ENCODE measurements at regions not wholly inside any gene's neighbourhood (a gene's known extent, or its start where the extent isn't known, plus 50 kb on each side); places are given as distances from the start of the nearest gene placed in this dataset.

- no peaks in the 10 kb centered on the region for H3K9me3 ChIP-seq
- 71% methylated on average over 1 of the region's 2 CpGs; no CpG with 5 or more reads in 1 of the 2 donors for WGBS, 2 donors
- no peak for TF ChIP-seq CTCF (IDR thresholded peaks at IDR 0.05)
- TF ChIP-seq POLR2A (IDR thresholded peaks at IDR 0.05), result no peak
- no peak for TF ChIP-seq EP300 (IDR thresholded peaks at IDR 0.05)
- H3K4me1 ChIP-seq, result no peaks in the 10 kb centered on the region
- DNase-seq (ENCODE audit: low spot score in 2 of 2), result no peak
- H3K27me3 ChIP-seq, result no peaks in the 10 kb centered on the region
- no peaks in the 10 kb centered on the region for H3K36me3 ChIP-seq
- H3K4me3 ChIP-seq, result no peak overlapping the region
- H3K27ac ChIP-seq, result no peak overlapping the region
Measured at GRCh38 chrY:8572916-8573315, 764.3 kb upstream of the TSPY4 start.

DNA sequence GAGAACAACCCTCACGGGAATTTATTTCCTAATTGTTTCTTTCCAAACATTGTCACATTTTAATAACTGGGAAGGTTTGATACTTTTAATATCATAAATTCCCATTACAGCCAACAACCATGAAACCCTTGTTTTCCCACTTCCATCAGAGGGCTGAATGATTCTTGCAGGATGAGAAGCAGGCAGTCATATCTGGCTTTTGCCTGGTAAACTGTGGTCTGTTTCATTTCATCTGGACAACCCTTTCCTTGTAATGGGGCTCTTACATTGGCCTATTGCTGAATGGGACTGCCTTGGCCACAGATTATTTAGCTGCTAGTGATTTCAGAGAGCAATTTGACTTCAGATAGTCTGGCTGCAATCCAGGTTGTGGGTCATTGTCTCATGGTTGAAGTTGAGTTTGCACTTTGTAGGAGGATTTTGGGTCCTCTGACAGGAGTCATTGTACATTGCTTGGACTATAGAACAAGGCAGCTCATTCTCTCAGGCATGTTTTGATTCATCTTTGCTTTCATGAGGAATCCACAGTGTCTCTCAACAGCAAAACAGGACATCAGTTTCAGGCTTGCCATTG lies 754.9 kb upstream of the TSPY4 start:
- 82% methylated on average over 1 of the region's 1 CpG; no CpG with 5 or more reads in 1 of the 2 donors for WGBS, 2 donors
- no peak for DNase-seq (ENCODE audit: low spot score in 2 of 2)
- H3K36me3 ChIP-seq, result no peaks in the 10 kb centered on the region
- no peak for TF ChIP-seq EP300 (IDR thresholded peaks at IDR 0.05)
- TF ChIP-seq CTCF (IDR thresholded peaks at IDR 0.05), result no peak
- TF ChIP-seq POLR2A (IDR thresholded peaks at IDR 0.05), result no peak
- no peak overlapping the region for H3K27ac ChIP-seq
- H3K4me3 ChIP-seq, result no peak overlapping the region
- no peaks in the 10 kb centered on the region for H3K27me3 ChIP-seq
- H3K4me1 ChIP-seq, result no peaks in the 10 kb centered on the region
- no peaks in the 10 kb centered on the region for H3K9me3 ChIP-seq

GRCh38 chrY:8583191-8583590 lies 754.1 kb upstream of the TSPY4 start:
- no peaks in the 10 kb centered on the region for H3K9me3 ChIP-seq
- 62% methylated on average over 2 of the region's 4 CpGs; no CpG with 5 or more reads in 1 of the 2 donors for WGBS, 2 donors
- H3K36me3 ChIP-seq, result no peaks in the 10 kb centered on the region
- TF ChIP-seq POLR2A (IDR thresholded peaks at IDR 0.05) (no peak), EP300 (IDR thresholded peaks at IDR 0.05) (no peak), CTCF (IDR thresholded peaks at IDR 0.05) (no peak)
- no peak overlapping the region for H3K27ac ChIP-seq
- no peak for DNase-seq (ENCODE audit: low spot score in 2 of 2)
- no peaks in the 10 kb centered on the region for H3K27me3 ChIP-seq
- no peak overlapping the region for H3K4me3 ChIP-seq
- no peaks in the 10 kb centered on the region for H3K4me1 ChIP-seq

DNA sequence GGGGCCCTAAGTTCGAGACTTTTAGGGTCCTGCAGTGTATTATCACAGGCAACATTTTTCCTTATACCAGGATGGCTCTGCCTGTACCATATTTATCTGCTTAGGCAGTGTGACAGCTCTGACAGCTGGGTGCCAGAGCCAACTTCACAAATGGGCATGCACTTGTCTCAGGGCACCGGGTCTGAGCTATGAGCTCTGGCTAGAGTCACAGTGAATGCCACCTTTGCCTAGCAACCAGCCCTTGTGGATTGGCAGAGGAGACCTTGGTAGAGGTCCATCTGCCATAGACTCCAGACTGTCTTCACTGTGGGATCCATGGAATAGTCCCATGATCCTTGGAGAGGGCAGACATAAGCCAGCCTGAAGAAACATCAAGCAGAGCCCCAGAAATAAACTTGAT lies 746.6 kb upstream of the TSPY4 start:
- Histone ChIP-seq H3K9me3 (no peaks in the 10 kb centered on the region), H3K27ac (no peak overlapping the region), H3K36me3 (no peaks in the 10 kb centered on the region), H3K27me3 (no peaks in the 10 kb centered on the region), H3K4me3 (no peak overlapping the region), H3K4me1 (peaks cover 0 to 6% (median 0%) of the 10 kb centered on the region in 4 donors)
- DNase-seq (ENCODE audit: low spot score in 2 of 2), result no peak
- TF ChIP-seq CTCF (IDR thresholded peaks at IDR 0.05) (no peak), EP300 (IDR thresholded peaks at IDR 0.05) (no peak), POLR2A (IDR thresholded peaks at IDR 0.05) (no peak)
- 37% methylated on average over 2 of the region's 2 CpGs; no CpG with 5 or more reads in 1 of the 2 donors for WGBS, 2 donors

DNA sequence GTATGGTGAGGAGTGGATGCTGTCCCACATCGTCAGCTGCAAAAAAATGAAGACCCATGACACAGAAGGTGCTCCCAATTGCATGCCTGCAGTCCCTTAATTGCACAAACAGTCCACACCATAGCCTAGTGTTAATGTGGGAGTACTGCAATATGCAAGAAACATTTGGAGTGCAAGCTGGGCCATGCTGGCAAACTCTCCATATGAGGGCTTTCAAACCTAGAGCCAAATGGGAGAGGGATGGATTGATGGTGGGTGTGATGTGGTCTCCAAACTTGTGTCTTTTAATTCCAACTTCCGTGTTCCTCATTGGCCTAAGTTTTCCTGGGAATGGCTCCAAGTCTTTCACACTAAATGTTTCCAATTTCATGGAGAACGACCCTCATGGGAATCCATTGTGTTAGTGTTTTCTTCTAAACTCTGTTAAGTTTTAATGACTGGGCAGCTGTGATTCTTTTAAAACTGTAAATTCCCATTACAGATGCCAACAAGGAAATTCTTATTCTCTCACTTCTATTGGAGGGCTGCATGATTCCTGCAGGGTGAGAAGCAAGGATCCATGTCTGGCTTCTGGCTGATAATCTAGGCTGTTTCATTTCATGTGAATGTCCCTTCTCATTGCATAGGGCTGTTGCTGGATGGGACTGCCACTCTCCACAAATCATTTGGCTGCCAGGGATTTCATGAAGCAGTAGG lies 745.3 kb upstream of the TSPY4 start:
- Histone ChIP-seq H3K4me3 (no peak overlapping the region), H3K36me3 (no peaks in the 10 kb centered on the region), H3K9me3 (no peaks in the 10 kb centered on the region), H3K27me3 (no peaks in the 10 kb centered on the region), H3K4me1 (peaks cover 0 to 6% (median 0%) of the 10 kb centered on the region in 4 donors), H3K27ac (no peak overlapping the region)
- DNase-seq (ENCODE audit: low spot score in 2 of 2), result no peak
- 38% methylated on average over 2 of the region's 3 CpGs; no CpG with 5 or more reads in 1 of the 2 donors for WGBS, 2 donors
- TF ChIP-seq EP300 (IDR thresholded peaks at IDR 0.05) (peak in 1 of 2 donors; percentile 18), POLR2A (IDR thresholded peaks at IDR 0.05) (no peak), CTCF (IDR thresholded peaks at IDR 0.05) (no peak)

Measured in tibial nerve (tissue), 4 donors.